Motor neuron (in vitro differentiated cells): ENCODE measurements at regions not wholly inside any gene's neighbourhood (a gene's known extent, or its start where the extent isn't known, plus 50 kb on each side); places are given as distances from the start of the nearest gene placed in this dataset.

ENCODE experiments used
- ATAC-seq, 8 experiments: fragments of 200-7000 bp; cut with Tn5 transposase; replicated peaks in 6 of 8; 2 replicates each; pipeline ENCODE4 v1.8.0; 2021; ENCODE audit warnings: mild to moderate bottlenecking in 8 of 8, moderate library complexity in 8 of 8
- H3K27ac ChIP-seq, 2 donors: fragments of 250-450 bp; sonication (Bioruptor Pico); 2 replicates each; pipeline ENCODE4 v1.9.0; 2021; ENCODE audit warnings: antibody characterized with exemption in 2 of 2, mild to moderate bottlenecking in 2 of 2, moderate library complexity in 1 of 2
- H3K4me1 ChIP-seq, 2 donors: fragments of 250-450 bp; sonication (Bioruptor Pico); replicated peaks in 1 of 2; 2 replicates each; pipeline ENCODE4 v1.6.1; 2021; ENCODE audit warnings: antibody characterized with exemption in 2 of 2, mild to moderate bottlenecking in 2 of 2, moderate library complexity in 1 of 2
- H3K4me3 ChIP-seq, 5 donors: fragments of 250-450 bp; sonication (Bioruptor Pico); 2 replicates each; pipeline ENCODE4 v1.9.0; 2021; ENCODE audit warnings: antibody characterized with exemption in 5 of 5, mild to moderate bottlenecking in 5 of 5, moderate library complexity in 4 of 5
- WGBS, 10 experiments: fragments of 450-650 bp; shearing (Covaris generic); methylation state at CpG; one replicate each; pipeline ENCODE4 v1.0.0; 2022; 5-methylcytosine and 5-hydroxymethylcytosine counted together
- in situ Hi-C, 9 experiments: fragments of 400-800 bp; cut with MboI; loops; one replicate each; pipeline ENCODE4 v1.15.0; 2021; ENCODE audit warnings: low sequenced_read_pairs in 9 of 9, low pct_unique_long_range_greater_than_20kb in 2 of 9; ENCODE audit not compliant: unreplicated experiment in 9 of 9

DNA sequence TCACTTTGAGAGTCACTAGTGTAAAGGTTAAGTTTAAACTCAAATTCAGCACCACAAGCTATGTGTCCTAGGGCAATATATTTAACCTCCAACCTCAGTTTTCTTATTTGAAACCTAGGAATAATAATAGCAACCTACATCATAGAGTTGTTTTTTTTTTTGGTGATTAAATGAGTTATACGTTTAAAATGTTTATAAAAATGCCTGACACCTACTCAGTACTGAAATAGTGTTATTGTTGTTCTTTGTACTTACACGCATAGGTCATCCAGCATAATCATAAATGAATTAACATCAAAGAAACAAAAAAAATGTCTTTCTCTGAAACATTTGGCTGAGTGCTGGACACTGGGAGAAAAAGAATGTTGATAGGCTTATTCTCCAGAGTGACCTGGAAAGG, 266.8 kb upstream of the PRMT6 start:
- H3K4me3 ChIP-seq = no peak overlapping the region
- no peak overlapping the region for H3K27ac ChIP-seq
- H3K4me1 ChIP-seq = peaks cover 2 to 23% of the 10 kb centered on the region in 2 donors
- 0 to 93% (median 83%) methylated on average over 1 to 2 of the region's 2 CpGs; no CpG with 5 or more reads in 3 of the 10 experiments for WGBS, 10 experiments
- in situ Hi-C loops = no loop called here
- ATAC-seq = no peak

DNA sequence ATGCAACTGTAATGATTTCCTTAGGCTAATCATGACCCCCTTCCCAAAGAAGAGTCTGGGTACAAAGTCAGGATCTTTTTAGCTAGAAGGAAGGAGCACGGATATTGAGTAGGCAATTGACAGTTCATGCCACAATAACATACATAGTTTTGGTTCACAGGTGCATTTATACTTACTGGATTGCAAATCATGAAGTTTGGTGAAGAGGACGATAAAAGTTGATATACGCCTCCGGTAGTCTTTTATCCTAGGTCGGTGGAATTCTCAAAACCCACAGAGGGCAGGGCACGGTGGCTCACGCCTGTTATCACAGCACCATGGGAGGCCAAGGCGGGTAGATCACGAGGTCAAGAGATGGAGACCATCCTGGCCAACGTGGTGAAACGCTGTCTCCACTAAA, 265.4 kb upstream of the PRMT6 start:
- WGBS, 10 experiments = 57 to 100% (median 91%) methylated on average over 1 to 8 of the region's 11 CpGs; no CpG with 5 or more reads in 2 of the 10 experiments
- Histone ChIP-seq H3K27ac (no peak overlapping the region), H3K4me3 (no peak overlapping the region), H3K4me1 (peaks cover 2 to 23% of the 10 kb centered on the region in 2 donors)
- in situ Hi-C loops = no loop called here
- no peak for ATAC-seq

DNA sequence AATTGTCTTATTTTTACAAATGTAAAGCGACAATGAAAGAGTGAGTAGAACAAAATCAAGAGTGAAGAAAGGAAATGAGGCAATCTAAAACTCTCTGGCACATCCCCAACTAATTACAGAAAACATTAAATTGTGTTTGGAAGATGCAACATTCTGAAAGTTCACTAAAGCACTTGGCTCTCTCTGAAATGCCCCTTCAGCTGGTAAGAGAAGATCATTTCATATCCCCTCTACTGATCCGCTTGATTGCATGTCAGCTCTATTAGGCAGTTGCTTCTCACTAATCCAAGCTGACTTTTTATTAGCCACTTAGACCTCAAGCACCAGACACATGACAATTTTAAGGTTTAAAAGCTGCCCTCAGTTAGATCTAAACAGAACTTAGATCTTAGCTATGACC, 262.8 kb upstream of the PRMT6 start:
- WGBS, 10 experiments = 0 to 100% (median 78%) methylated on average over 1 to 2 of the region's 2 CpGs
- no peak overlapping the region for H3K27ac ChIP-seq
- ATAC-seq = peak in 1 of 8 experiments; percentile 40

DNA sequence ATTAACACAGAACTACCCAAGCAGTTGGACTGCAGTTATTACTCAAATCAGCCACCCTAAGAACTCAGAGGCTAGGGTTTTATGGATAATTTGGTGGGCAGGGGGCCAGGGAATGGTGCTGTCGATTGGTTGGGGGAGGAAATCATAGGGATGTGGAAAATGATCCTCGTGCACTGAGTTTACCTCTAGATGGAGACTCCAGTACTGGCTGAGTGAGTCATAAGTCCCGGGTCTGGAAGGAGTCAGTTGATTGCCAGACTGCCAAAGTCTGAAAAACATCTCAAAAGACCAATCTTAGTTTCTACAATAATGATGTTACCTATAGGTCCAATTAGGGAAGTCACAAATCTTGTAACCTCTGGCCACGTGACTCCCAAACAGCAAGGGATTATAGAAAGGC, 257.5 kb upstream of the PRMT6 start:
- 0 to 93% (median 83%) methylated on average over 1 to 4 of the region's 4 CpGs; no CpG with 5 or more reads in 2 of the 10 experiments for WGBS, 10 experiments
- no peak overlapping the region for H3K4me3 ChIP-seq
- no peak overlapping the region for H3K27ac ChIP-seq
- no peaks in the 10 kb centered on the region for H3K4me1 ChIP-seq
- ATAC-seq = peak in 1 of 8 experiments; percentile 36
- in situ Hi-C loops = no loop called here

More for the DNA sequence above, 262.8 kb upstream of the PRMT6 start:
- in situ Hi-C loops = no loop called here
- Histone ChIP-seq H3K4me1 (peaks cover 0 to 8% of the 10 kb centered on the region in 2 donors), H3K4me3 (no peak overlapping the region)

DNA sequence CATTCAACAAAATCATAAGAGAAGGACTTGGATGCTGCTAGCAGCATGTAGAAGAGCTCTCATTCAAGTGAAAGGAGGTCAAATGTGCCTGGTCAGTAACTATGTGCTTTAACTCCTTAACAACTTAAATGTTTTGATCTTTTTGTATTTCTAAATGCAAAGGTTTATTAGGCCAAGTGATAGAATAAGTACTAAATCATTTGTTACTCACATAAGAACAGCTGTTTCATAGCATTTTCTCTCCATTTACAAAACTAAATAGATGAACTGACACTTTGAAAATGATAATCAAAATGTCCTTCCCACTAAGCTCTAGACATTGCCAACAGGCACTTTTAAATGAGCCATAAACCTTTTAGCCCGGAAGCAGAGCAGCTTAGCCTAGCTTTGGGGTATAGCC, 254.3 kb upstream of the PRMT6 start:
- 0 to 100% (median 30%) methylated on average over 1 of the region's 1 CpG; no CpG with 5 or more reads in 2 of the 10 experiments for WGBS, 10 experiments
- in situ Hi-C loops = no loop called here
- no peak overlapping the region for H3K4me3 ChIP-seq
- no peak for ATAC-seq
- no peak overlapping the region for H3K27ac ChIP-seq
- no peaks in the 10 kb centered on the region for H3K4me1 ChIP-seq

DNA sequence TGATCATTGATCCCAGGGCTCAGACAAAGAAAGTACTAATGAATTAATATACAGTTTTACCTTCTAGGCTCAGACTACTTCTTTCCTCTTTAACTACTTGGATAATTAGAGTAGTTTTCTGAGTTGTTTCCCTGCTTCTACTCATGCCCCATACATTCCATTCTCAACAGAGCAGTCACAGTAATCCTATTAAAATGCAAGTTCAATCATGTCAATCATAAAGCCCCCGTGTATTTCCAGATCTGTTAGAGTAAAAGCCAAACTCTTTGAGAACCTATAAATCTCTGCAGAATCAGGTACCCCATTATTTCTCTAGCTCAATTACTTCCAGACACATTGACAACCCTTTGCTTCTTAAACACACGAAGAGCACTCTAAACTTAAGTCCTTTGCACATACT, 242.1 kb upstream of the PRMT6 start:
- no peak for ATAC-seq
- no peak overlapping the region for H3K27ac ChIP-seq
- H3K4me3 ChIP-seq = no peak overlapping the region
- in situ Hi-C loops = no loop called here
- peaks cover 2 to 7% of the 10 kb centered on the region in 2 donors for H3K4me1 ChIP-seq
- WGBS, 10 experiments = 0 to 94% (median 60%) methylated on average over 1 to 2 of the region's 2 CpGs

DNA sequence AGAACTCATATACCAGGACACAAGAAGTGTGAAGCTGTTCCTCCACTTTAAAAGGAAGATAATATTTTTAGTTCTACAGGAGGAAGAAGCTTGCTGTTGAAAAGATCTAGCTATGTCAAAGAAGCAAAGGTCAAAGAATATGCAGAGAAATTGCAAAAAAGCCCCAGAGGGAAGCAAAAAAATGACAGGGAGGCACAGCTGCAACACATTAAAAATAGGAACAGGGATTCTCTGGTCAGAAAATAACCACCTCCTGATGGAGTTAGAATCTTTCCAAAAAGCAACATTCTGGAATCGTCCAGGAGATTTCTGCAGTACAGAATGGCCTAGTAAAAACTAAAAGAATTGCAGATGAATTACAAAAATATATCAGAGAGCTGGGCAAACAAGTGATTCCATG, 238.9 kb upstream of the PRMT6 start:
- 0 to 90% (median 62%) methylated on average over 1 of the region's 1 CpG; no CpG with 5 or more reads in 1 of the 10 experiments for WGBS, 10 experiments
- H3K27ac ChIP-seq = peak overlapping the region in 1 of 2 donors; percentile 25
- H3K4me3 ChIP-seq = no peak overlapping the region
- in situ Hi-C loops = no loop called here
- H3K4me1 ChIP-seq = peaks cover 2 to 7% of the 10 kb centered on the region in 2 donors
- no peak for ATAC-seq

DNA sequence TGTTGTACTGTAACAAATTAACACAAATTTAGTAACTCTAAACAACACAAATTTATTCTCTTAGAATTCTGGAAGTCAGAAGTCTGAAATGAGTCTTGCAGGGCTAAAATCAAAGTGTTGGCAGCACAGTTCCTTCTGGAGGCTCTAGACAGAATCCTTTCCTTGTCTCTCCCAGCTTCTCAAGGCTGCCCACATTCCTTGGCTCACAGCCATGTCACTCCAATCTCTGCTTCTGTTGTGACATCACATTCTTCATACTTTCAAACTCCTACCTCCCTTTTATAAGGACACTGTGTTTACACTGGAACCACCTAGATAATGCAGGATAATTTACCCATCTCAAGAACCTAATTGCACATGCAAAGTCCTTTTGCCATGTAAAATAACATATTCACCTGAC, 225.0 kb upstream of the PRMT6 start:
- no peak overlapping the region for H3K4me3 ChIP-seq
- in situ Hi-C loops = no loop called here
- ATAC-seq = no peak
- H3K27ac ChIP-seq = no peak overlapping the region
- no peaks in the 10 kb centered on the region for H3K4me1 ChIP-seq

DNA sequence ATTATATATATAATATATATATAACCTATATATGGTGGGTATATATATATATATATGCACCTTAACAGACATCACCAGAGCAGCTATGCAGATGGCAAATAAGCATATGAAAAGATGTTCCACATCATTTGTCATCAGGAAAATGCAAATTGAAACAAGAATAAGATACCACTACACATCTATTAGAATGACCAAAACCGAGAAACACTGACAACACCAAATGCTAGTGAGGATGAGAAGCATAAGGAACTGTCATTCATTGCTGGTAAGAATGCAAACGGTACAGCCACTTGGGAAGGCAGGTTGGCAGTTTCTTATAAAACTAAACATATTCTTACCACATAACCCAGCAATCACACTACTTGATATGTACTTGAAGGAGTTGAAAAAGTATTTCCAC, 219.8 kb upstream of the PRMT6 start:
- no peaks in the 10 kb centered on the region for H3K4me1 ChIP-seq
- WGBS, 10 experiments = 8 to 81% (median 51%) methylated on average over 1 to 2 of the region's 2 CpGs; no CpG with 5 or more reads in 3 of the 10 experiments
- in situ Hi-C loops = no loop called here
- no peak overlapping the region for H3K4me3 ChIP-seq
- H3K27ac ChIP-seq = no peak overlapping the region
- no peak for ATAC-seq

DNA sequence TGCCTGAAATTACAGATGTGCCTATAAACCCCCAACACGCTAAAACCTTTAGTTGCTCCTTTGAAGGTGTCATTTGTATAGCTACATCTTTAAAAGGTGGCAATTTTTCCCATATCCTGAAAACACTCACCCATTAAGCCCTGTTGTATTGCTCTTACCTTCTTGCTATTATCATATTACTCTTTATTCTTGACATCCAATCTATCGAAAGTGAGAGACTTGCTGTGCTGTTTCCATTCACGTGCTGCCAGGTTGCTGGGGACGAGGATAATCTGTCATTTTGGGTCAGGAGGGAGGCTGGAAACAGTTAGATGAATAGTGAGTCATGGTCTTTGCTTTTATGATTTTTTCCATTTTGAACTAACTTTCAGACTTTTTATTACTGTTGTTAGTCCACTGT, 213.0 kb upstream of the PRMT6 start:
- WGBS, 10 experiments = 0 to 74% (median 53%) methylated on average over 2 to 3 of the region's 4 CpGs
- Histone ChIP-seq H3K4me1 (no peaks in the 10 kb centered on the region), H3K27ac (no peak overlapping the region), H3K4me3 (no peak overlapping the region)
- in situ Hi-C loops = no loop called here
- ATAC-seq = peak in 3 of 8 experiments; percentile 19 to 57 (median 41)

DNA sequence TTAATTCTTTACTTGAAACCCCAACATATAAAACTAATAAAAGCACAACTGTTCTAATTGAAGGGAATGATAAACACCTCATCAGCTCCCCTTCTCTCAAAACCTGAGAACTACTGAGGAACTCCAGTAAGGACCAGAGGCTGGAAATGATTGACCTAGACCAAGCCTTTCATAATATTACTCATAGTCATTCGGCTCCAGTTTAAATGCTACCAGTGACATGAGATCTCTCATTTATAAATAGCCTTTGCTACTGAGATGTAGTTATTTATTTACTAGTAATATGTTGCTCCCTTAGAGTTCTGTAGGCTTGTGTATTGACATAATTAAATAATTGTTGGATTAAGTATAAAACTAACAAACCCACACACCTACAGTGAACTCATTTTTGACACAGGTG, 209.8 kb upstream of the PRMT6 start:
- no peak for ATAC-seq
- WGBS, 10 experiments = 40 to 100% (median 80%) methylated on average over 1 of the region's 1 CpG; no CpG with 5 or more reads in 2 of the 10 experiments
- in situ Hi-C loops = no loop called here
- no peak overlapping the region for H3K27ac ChIP-seq
- no peaks in the 10 kb centered on the region for H3K4me1 ChIP-seq
- H3K4me3 ChIP-seq = no peak overlapping the region

DNA sequence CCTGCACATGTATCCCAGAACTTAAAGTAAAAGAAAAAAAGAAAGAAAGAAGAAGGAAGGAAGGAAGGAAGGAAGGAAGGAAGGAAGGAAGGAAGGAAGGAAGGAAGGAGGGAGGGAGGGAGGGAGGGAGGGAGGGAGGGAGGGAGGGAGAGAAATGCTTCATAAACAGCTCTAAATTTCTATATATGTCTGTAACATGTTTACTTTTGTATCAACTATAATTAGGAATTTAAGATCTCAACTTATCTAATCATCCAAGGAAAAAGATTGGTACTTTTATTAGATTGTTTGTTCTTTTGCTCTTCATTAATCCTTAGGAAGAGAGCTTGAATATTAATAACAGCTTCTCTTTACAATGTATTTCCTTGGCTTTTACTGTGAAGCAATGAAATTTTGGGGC, 195.4 kb upstream of the PRMT6 start:
- Histone ChIP-seq H3K27ac (no peak overlapping the region), H3K4me3 (no peak overlapping the region), H3K4me1 (no peaks in the 10 kb centered on the region)
- ATAC-seq = no peak
- in situ Hi-C loops = no loop called here

DNA sequence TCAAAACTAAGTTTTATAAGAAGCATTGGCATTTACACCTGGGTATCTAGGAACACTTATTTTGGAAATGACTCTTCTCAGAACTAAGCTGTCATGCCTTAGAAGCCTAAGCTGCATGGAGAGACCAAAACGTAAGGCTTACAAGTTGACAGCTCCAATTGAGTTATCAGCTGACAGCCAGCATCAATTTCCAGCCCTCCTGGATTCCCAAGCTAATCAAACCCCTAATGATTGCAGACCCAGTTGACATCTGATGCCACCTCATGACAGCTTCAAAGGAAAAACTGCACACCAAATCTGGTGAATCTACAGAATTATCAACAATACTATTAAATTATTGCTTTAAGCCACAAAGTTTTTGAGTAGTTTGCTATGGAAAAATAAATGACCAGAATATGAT, 187.6 kb upstream of the PRMT6 start:
- Histone ChIP-seq H3K4me1 (no peaks in the 10 kb centered on the region), H3K27ac (no peak overlapping the region), H3K4me3 (no peak overlapping the region)
- ATAC-seq = no peak
- in situ Hi-C loops = no loop called here
- 0 to 100% (median 61%) methylated on average over 1 of the region's 1 CpG; no CpG with 5 or more reads in 2 of the 10 experiments for WGBS, 10 experiments

DNA sequence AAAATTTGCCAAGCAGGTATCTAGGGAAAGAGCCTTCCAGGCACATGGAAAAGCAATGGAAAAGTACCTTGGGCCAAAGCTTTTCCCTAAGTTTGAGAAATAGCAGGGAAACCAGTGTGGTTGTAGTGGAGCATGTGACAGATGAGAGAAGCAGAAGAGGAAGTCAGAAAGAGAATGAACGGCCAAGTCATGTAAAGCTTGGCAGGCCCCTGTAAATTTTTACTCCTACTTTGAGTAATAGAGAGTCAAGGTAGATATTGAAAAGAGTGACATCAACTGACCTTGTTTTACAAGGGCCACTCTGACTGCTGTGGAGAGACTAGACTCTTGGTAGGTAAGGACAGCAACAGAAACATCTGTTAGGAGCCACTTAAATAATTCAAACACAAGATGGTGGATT, 180.9 kb upstream of the PRMT6 start:
- no peak for ATAC-seq
- in situ Hi-C loops = no loop called here
- H3K4me3 ChIP-seq = no peak overlapping the region
- no peaks in the 10 kb centered on the region for H3K4me1 ChIP-seq
- WGBS, 10 experiments = 0 to 100% (median 33%) methylated on average over 1 of the region's 1 CpG; no CpG with 5 or more reads in 1 of the 10 experiments
- H3K27ac ChIP-seq = no peak overlapping the region
